Stimulated activated CD8-positive, alpha-beta memory T cell treated with anti-CD3 and anti-CD28 coated beads, Interleukin-4, amount 100 ng/mL, for 1 hour (primary cell): ENCODE measurements at regions not wholly inside any gene's neighbourhood (a gene's known extent, or its start where the extent isn't known, plus 50 kb on each side); places are given as distances from the start of the nearest gene placed in this dataset.
"Not testable (repeated sequence)": the region's sequence is repeated elsewhere in the genome, so short reads cannot be mapped to it uniquely, and the experiment has no call there.

Source experiments
- DNase-seq, 2 donors: peaks; one replicate each; pipeline ENCODE4 v3.0.0-alpha.2; 2020; ENCODE audit warnings: low read depth in 2 of 2, low spot score in 1 of 2

DNA sequence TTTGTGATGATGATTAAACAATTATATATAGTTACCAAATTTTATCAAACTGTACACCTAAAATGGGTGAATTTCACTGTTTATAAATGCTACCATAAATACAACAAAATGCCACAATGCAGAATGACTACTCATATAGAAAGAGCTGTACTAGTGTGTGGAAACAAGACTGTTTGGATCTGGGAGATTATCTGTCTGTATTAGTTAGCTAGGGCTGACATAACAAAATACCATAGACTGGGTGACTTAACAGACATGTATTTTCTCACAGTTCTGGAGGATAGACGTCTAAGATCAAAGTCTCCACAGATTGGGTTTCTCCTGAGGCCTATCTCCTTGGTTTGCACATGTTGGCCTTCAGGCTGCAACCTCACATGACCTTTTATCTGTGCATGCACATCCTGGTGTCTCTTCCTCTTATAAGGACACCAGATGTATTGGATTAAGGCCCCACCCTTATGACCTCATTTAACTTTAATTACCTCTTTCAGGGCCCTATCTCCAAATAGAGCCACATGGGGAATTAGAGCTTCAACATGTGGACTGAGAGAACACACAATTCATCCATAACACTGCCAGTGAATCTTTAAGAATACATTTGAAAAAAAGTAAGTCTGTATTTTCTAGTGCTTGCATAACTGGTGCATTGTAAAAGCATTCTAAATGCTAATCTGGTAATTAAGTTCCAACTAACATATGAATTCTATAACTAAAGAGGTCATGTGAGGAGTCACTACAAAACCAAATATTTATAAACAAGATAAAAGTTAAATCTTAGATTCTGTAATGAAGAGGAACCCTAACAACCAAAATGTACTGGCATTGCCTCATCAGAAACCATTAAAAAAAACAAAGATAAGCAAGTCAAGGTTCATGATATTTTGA is 699.6 kb downstream of the NYAP2 start:
- DNase-seq: no peak

DNA sequence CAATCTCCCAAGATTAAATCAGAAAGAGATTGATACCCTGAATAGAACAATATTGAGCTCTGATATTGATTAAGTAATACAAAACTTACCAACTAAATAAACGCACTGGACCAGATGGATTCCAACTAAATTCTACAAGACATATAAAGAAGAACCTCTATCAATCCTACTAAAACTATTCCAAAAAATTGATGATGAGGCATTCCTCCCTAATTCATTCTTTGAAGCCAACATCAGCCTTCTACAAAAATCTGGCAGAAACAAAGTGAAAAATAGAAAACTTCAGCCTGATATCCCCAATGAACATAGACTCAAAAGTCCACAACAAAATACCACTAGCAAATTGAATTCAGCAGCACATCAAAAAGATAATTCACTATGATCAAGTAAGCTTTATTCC is 695.5 kb downstream of the NYAP2 start:
- DNase-seq: no peak

DNA sequence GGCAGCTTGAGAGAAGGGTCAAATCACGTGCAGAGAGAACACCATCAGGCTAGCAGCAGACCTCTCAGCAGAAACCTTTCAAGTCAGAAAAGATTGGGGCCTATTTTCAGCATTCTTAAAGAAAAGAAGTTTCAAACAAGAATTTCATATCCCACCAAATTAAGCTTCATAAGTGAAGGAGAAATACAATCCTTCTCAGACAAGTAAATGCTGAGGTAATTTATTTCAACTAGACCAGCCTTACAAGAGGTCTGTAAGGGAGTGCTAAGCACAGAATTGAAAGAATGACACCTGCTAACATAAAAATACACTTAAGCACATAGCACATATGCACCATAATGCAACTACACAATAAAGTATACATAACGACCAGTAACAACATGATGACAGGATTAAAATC is 693.9 kb downstream of the NYAP2 start:
- no peak for DNase-seq

DNA sequence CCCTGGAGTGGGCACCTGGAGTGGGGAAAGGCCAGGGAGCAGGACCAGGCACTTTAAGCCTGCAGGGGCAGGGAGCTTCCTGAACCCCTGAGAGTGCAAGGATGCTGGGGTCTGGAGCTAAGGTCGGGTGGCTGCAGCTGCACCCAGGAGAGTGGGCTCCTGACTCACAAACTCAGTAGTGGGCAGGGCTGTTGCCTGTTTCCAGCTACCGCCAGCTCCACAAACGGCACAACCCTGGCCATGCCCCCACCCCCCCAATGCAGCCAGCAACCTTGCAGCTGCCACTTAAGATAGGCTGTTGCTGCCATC is 688.8 kb downstream of the NYAP2 start:
- no peak for DNase-seq

DNA sequence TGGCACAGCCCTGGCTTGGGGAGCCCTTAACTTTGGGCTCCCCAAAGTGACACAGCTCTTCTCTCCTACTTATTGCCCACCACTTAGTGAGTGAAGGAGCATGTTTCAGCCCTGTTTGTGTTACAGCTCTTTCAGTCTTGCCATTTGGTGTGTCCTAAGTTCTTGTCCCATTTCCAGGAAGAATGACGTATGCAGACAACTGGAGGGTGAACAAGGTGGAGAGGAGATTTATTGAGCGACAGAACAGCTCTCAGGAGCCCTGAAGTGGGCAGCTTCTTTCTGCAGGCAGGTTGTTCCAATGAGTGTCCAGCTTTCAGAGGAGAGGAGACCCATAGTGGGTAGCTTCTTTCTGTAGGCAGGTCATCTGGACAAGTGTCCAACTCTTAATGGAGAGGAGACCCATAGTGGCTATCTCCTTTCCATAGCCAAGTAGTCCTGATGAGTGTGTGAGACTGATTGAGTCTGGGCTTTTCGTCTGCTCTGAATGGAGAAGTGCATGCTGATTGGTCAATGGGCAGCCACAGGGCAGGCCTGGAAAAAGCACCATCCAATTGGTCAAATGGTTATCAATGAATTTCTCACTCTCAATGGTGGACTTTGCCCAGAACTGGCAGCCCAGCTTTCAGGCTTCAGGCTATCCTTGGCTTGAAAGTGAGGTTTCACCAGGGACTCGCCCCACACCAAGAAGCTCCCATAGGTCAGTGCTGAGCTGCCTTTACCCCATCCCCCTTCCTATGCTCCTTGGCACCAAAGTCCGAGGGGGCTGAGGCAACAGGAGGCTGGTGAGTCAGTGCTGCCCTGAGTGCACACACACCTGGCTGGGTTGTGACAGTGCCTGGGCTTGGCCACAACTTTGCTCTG is 688.2 kb downstream of the NYAP2 start:
- no peak for DNase-seq

DNA sequence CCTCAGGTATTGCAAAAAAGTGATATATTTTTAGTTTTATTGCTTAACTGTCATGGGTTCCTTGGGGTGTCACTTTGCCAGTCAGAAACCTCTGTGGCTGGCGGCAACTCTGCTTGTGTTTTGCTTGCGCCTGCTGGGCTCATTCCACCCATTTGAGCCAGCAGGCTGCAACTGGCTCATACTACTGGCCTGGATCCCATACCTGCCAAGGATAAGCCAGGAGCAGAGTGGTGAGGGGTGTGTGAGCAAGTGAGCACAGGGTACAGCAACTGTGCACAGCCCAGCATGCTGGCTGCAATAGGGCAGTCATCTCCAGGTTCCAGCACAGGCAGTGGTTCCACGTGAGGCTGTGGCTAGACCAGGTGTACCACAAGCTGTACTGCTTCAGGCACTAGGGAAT is 687.5 kb downstream of the NYAP2 start:
- no peak for DNase-seq

DNA sequence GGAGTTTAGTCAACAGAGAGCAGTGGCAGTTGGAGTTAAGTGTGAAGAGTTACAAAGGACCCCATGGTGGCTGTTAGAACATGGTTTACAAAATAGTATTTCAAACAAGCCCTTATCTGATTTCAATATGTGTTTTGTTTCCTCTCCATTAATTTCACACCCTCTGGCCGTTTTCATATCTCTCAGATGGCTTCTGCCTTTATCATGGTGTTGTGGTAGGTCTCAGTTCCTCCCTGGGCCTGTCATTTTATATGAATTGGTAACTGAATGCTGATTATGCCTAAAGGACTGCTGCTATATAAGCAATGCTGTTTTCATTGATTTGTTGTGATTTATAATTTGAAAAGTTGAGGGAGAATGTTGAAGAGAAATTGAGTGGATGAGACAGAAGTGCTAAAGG is 686.7 kb downstream of the NYAP2 start:
- DNase-seq: no peak

DNA sequence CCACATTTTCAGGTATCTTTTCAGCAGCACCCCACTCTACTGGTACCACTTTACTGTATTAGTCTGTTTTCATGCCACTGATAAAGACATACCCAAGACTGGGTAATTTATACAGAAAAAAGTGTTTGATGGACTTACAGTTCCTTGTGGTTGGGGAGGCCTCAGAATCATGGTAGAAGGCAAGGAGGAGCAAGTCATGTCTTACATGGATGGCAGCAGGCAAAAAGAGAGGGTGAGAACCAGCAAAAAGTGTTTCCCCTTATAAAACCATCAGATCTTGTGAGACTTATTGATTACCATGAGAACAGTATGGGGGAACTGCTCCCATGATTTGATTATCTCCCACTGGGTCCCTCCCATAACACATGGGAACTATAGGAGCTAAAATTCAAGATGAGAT is 685.9 kb downstream of the NYAP2 start:
- not testable (repeated sequence) for DNase-seq

DNA sequence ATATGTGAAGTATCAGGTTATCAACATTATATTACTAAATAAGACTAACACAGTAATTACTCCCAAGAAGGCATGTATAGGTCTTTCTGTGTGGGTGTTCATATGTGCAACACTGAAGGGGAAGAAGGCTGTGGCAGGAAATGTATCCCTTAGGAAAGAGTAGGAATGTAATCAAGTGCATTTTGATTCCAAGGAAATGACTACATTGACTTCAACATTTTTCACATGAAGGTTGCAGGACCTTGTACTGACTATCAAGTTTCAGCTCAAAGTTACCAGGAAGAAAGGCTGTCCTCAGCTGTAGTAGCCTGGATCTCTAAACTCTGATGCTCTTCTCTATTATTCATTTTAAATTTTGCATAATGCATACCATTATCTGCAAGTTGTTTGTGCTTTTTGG is 680.8 kb downstream of the NYAP2 start:
- no peak for DNase-seq

DNA sequence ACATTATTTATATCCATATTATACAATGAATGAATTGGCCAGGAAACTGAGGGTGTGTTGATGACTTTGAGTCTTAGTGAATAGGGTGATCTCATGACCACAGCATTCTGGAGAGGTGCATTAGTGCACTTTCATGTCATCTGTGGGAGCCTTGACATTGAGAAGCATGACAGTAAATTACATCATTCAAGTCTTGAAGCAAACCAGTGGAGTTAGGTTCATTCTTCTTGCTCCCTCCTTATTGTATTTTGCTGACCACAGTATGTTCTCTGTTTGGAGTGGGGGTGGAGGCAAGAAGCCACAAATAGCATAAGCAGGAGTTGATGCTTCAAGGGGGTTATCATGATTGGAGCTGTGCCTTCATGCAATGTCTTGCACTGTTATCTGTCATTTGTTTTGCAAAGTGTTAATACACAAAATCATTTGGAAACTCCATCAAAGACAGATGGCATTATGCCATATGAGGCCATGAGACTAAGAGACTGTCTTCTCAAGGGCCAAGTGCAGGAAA is 680.2 kb downstream of the NYAP2 start:
- DNase-seq: no peak

DNA sequence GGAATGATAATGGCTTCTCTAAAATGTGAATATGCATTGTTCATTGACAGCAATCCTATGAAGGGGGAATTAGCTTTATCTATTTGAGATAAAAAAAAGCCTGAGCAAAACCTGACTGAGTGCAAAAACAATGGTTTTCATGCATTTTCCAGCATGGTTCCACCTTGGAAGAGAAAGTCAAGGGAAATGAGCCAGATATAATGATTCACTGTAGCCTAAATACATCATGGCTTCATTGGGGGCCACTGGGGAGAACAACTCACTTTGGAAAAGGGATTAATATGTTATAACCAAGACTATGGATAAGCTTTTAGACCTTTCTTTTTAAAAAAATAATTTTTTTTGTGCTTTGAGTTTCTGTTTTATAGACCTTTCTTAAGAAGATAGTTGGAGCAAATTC is 679.7 kb downstream of the NYAP2 start:
- no peak for DNase-seq

DNA sequence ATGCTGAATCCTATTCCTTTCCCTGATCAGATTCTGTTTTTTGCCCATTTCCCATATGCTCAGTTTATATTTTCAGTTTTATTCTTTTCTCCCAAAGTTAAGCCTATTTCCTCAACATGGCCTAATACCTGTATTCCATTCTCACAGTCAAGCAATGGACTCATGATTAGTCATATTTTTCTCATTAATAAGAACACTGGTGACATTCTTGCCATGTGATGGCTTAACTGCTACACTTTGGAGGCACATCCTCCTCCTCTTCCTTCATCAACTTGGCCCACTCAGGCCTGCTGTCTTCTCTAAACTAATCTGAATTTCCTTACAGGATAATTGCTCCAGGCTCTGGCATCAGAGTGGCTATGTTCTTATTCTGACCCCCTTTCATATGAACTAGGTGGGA is 679.2 kb downstream of the NYAP2 start:
- DNase-seq: no peak

DNA sequence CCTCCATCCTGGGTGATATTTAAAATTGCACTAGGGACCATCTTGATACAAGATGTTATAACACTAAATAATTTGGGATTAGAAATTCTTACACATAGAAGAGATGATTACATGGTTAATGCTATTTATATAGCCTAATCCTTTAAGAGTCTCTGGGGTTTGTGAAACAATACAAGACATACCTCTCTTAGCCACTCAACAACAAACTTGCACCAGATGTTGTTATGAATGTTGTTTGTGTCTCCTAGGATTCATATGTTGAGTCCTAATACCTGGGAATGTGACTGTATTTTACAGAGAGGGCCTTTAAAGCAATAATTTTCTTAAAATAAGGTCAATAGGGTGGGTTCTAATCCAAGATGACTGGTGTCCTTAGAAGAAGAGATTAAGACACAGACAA is 678.3 kb downstream of the NYAP2 start:
- DNase-seq: no peak

DNA sequence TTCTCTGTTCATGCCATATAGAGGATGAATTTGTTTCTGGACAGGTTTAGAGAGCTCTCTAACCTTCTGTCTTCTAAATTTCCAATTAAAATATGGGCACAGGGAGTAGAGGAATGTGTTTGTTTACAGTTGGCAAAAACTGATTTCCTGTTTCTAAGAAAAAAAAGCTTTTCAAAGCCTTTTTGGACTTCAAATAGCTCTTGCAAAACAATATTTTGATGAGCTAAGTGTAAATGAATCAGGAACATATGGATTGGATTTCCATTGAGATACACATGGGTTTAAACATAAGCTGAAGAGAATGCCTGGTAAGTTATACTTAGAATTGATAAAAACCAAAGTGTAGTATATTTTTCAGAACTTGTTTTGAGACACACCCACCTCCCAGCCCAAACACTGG is 677.5 kb downstream of the NYAP2 start:
- DNase-seq: no peak

DNA sequence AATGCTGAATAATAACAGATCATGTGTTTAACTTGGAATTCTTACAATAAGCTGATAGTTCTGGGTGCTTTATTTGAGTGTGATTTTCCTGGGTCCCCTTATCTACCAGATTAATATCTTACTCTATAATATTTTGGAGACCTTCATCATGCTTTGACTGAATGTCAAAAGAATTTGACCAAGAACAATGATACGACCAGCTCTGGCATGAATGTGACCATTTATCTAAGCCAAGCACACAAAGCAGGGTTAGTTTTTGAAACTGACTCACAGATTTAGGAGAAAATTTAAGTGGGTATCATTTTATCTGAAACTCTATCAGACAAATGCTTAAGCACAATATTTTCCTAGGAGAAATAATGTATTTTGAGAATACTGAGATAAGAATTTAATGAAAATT is 677.0 kb downstream of the NYAP2 start:
- DNase-seq: no peak

DNA sequence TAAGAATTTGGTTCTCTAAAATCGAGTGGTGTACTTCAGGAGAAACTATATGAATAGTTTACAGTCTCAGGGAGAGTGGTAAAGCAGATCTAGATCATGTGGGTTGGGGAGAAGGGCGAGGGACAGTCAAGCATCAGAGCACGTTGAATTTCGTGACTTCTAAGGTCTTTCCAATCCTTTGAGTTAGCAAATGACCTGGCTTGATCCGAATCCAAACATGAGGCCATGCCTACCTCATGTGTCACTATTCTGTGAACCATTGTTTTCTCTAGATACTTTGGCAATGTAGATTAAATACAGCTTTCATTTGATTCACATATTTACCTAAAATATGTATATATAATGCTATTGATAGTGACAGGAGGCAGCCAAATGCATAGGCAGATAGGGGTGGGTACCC is 674.9 kb downstream of the NYAP2 start:
- DNase-seq: no peak

DNA sequence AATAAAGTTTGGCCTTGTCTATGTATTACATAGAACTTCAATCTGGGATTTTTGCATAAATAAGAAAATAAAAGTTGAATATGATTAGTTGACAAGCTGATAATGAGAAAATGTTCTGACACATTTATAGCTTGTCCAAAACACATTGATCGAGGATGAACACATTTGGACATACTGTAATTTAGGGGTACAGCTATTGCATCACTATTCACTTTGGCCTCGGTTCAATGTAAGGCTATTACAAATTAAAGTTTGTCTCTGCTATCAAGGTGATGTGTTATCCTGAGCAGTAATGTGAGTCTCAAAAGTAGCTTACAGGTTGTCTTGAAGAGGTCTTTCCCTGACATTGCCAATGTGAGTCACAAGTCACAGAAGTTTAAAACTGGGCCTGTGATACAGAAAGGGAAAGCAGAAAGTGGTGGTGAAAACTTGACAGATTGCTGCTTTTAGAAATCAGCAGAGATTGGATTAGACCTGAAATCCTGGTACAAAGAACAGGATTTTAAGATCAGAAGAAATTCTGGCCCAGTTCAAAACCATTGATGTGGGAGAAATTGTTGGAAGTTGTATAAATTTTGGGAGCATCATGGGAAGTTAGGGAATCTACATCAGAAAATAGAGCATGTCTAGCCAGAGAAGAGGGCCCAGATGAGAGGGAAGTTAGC is 674.1 kb downstream of the NYAP2 start:
- DNase-seq: no peak

DNA sequence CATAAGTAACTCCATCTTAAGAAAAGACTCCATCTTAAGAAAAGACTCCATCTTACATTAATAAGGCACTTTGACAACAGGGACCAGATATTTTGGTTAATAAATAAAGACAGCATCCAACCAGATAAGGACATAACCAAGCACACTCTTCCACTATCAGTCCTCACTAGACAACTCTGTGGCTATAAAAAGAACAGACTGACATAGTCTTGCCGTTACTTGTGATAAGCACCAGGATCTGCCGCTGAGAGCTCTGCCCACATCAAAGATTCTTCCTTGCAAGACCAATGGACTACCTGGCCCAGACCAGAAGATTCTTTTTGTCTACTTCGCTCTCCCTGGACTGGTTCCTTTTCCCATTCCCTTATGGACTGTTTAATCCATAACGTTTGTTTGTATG is 667.4 kb downstream of the NYAP2 start:
- no peak for DNase-seq

DNA sequence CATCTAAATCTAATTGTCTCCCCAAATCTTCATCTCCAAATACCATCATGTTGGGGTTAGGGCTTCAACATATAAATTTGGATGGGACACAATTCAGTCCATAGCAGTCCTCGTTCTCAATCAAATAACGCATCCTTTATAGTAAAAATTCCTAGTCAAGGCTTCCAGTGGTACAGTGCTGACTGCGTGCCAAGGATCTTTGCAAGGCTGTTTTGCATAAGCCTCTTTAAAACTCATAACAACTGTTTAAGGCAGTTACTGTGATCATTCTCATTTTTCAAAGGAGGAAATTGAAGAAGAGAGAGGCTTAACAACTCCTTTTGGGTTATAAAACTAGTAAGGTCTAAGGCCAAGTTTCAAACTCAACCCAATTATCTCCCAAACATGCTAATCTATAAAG is 666.9 kb downstream of the NYAP2 start:
- no peak for DNase-seq

DNA sequence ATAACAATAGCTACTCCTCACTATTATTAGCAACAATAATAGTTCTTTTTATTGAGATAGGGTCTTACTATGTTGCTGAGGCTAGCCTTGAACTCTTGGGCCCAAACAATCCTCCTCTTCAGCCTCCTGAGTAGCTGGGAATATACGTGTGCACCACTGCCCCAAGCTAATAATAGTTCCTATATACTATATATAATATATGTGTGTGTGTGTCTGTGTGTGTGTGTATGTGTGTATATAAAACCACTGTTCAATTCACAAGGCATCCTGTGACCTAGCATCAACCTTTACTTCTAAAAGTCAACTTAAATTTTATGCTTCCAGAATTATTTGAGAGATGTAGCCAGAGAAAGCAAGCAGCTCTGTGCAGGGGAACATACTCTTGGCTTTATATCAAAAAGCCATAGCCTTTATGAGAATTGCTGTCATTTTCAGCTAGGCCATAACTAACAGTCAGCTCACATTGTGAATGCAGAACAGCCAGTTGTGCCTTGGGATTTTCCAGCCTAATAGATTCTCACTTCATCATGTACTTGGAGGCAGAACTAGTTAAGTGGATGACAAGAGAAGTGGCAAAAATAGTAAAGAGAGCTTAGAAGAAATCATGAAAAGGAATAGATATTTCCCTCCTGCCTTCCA is 665.5 kb downstream of the NYAP2 start:
- no peak for DNase-seq

DNA sequence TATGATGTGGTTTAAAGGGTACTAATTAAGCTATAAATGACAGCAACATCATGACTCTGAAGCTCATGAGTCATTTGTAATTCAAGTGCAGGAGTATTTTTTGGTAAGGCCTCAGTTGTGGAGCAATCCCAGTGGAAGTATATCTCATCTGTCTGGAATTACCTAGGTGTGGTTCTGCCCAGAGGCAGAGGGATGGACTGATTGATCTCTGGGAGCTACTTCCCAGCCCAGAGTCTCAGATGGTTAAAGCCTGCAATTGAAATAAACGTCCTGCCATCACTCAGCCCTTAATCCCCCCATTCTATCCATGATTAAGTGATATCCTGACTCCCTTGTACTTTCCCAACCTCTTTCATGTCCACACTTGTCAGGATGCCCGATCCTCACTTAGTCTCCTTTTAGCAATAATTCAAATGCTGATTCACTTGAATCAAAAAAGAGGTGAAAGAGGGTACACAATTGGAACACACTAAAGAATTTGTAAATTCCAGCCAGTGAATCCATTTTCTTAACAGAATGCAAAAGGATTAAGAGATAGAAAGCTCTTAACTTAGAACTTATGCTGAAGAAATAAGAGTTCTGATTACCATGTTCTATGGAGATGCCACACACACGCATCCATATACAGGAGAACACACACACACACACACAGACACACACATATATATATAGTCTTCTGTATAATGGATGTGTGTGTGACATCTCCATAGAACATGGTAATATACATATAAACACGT is 664.4 kb downstream of the NYAP2 start:
- DNase-seq: no peak
